HEK293 (cell line): ENCODE measurements at regions not wholly inside any gene's neighbourhood (a gene's known extent, or its start where the extent isn't known, plus 50 kb on each side); places are given as distances from the start of the nearest gene placed in this dataset.

Experiments used
- AEBP2 ChIP-seq: fragments of 450-650 bp; formaldehyde crosslinking; IDR thresholded peaks from 2 replicates; pipeline ENCODE4 v1.5.1; 2016; ENCODE audit warnings: missing biosample characterization, missing genetic modification characterization, borderline replicate concordance
- CTCF ChIP-seq: fragments of 450-650 bp; formaldehyde crosslinking; IDR thresholded peaks from 2 replicates; pipeline ENCODE4 v1.5.1; 2016; ENCODE audit warnings: missing biosample characterization, missing genetic modification characterization
- HIC1 ChIP-seq: fragments of 450-650 bp; formaldehyde crosslinking; IDR thresholded peaks from 2 replicates; pipeline ENCODE4 v1.5.1; 2016; ENCODE audit warnings: missing biosample characterization, missing genetic modification characterization
- PRDM10 ChIP-seq: fragments of 450-650 bp; formaldehyde crosslinking; IDR thresholded peaks from 2 replicates; pipeline ENCODE4 v1.5.1; 2016; ENCODE audit warnings: missing biosample characterization, missing genetic modification characterization
- REPIN1 ChIP-seq: fragments of 450-650 bp; formaldehyde crosslinking; IDR thresholded peaks from 2 replicates; pipeline ENCODE4 v1.5.1; 2017; ENCODE audit warnings: missing biosample characterization, missing genetic modification characterization, low read depth
- WT1 ChIP-seq: fragments of 450-650 bp; formaldehyde crosslinking; IDR thresholded peaks from 2 replicates; pipeline ENCODE4 v1.5.1; 2016; ENCODE audit warnings: missing biosample characterization, missing genetic modification characterization
- YY1 ChIP-seq: fragments of 450-650 bp; formaldehyde crosslinking; IDR thresholded peaks from 2 replicates; pipeline ENCODE4 v1.5.1; 2018; ENCODE audit warnings: missing biosample characterization, missing genetic modification characterization
- ZNF18 ChIP-seq: fragments of 450-650 bp; formaldehyde crosslinking; IDR thresholded peaks from 2 replicates; pipeline ENCODE4 v1.5.1; 2016; ENCODE audit warnings: missing biosample characterization, missing genetic modification characterization
- ZNF398 ChIP-seq: fragments of 450-650 bp; formaldehyde crosslinking; IDR thresholded peaks from 2 replicates; pipeline ENCODE4 v1.5.1; 2017; ENCODE audit warnings: missing biosample characterization, missing genetic modification characterization
- ZNF404 ChIP-seq: fragments of 450-650 bp; formaldehyde crosslinking; IDR thresholded peaks from 2 replicates; pipeline ENCODE4 v1.5.1; 2017; ENCODE audit warnings: missing biosample characterization, missing genetic modification characterization
- ZNF521 ChIP-seq: fragments of 450-650 bp; formaldehyde crosslinking; IDR thresholded peaks from 2 replicates; pipeline ENCODE4 v1.5.1; 2017; ENCODE audit warnings: missing biosample characterization, mild to moderate bottlenecking, missing genetic modification characterization
- ZNF707 ChIP-seq: fragments of 450-650 bp; formaldehyde crosslinking; IDR thresholded peaks from 2 replicates; pipeline ENCODE4 v1.5.1; 2016; ENCODE audit warnings: missing biosample characterization, missing genetic modification characterization
- ZNF776 ChIP-seq: fragments of 450-650 bp; formaldehyde crosslinking; IDR thresholded peaks from 2 replicates; pipeline ENCODE4 v1.5.0; 2017; ENCODE audit warnings: missing biosample characterization, missing genetic modification characterization, borderline replicate concordance

GRCh38 chr15:60061758-60062157 is 57.6 kb downstream of the FOXB1 start:
- TF ChIP-seq ZNF776 (no peak), ZNF398 (tag by site-specific recombination) (no peak), ZNF521 (tag by site-specific recombination) (no peak), CTCF (tag by site-specific recombination) (no peak), YY1 (tag by site-specific recombination) (no peak), AEBP2 (tag by site-specific recombination) (no peak), HIC1 (tag by site-specific recombination) (no peak), ZNF18 (tag by site-specific recombination) (no peak), REPIN1 (tag by site-specific recombination) (no peak), PRDM10 (tag by site-specific recombination) (no peak), WT1 (no peak), ZNF404 (no peak), ZNF707 (tag by site-specific recombination) (no peak)
